ENCODE measurements at regions not wholly inside any gene's neighbourhood (a gene's known extent, or its start where the extent isn't known, plus 50 kb on each side); places are given as distances from the start of the nearest gene placed in this dataset.

DNA sequence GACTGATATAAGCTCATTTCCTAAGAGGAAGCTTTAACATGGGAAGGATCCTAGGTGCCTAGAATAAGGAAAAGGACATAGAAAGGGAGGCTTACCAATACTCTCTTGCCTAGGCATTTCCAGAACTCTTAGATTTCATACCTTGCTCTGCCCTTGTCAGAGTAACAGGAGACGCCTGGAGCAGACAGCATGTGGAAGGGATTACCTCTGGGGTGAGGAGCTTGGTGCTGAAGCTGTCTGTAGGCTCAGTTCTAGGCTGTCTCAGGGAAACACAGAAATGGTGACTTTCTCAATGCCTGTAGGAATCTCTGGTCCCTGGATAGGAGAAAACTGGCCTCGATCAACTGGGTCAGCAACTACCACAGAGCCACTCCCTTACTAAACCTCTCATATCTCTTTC lies 150.0 kb downstream of the SLC4A3 start:
- TF ChIP-seq BACH1 (tag; IDR thresholded peaks at IDR 0.05), result no peak
- TF ChIP-seq ETV5 (CRISPR knock-in tag; IDR thresholded peaks at IDR 0.05; ENCODE audit: low read depth), result no peak
- TF ChIP-seq, protein P1, sequence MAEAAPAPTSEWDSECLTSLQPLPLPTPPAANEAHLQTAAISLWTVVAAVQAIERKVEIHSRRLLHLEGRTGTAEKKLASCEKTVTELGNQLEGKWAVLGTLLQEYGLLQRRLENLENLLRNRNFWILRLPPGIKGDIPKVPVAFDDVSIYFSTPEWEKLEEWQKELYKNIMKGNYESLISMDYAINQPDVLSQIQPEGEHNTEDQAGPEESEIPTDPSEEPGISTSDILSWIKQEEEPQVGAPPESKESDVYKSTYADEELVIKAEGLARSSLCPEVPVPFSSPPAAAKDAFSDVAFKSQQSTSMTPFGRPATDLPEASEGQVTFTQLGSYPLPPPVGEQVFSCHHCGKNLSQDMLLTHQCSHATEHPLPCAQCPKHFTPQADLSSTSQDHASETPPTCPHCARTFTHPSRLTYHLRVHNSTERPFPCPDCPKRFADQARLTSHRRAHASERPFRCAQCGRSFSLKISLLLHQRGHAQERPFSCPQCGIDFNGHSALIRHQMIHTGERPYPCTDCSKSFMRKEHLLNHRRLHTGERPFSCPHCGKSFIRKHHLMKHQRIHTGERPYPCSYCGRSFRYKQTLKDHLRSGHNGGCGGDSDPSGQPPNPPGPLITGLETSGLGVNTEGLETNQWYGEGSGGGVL (CRISPR knock-in tag; IDR thresholded peaks at IDR 0.05), result no peak
- TF ChIP-seq JUN (IDR thresholded peaks at IDR 0.05; ENCODE audit: borderline replicate concordance, low read depth, low read length), result no peak
- TF ChIP-seq JUN (CRISPR knock-in tag; IDR thresholded peaks at IDR 0.05; ENCODE audit: borderline replicate concordance), result no peak
- TF ChIP-seq NFYB (IDR thresholded peaks at IDR 0.05; ENCODE audit: extremely low read depth, insufficient read length), result no peak
- no peak for TF ChIP-seq STAG1 (CRISPR knock-in tag; IDR thresholded peaks at IDR 0.05; ENCODE audit: borderline replicate concordance)
- TF ChIP-seq, protein P2, sequence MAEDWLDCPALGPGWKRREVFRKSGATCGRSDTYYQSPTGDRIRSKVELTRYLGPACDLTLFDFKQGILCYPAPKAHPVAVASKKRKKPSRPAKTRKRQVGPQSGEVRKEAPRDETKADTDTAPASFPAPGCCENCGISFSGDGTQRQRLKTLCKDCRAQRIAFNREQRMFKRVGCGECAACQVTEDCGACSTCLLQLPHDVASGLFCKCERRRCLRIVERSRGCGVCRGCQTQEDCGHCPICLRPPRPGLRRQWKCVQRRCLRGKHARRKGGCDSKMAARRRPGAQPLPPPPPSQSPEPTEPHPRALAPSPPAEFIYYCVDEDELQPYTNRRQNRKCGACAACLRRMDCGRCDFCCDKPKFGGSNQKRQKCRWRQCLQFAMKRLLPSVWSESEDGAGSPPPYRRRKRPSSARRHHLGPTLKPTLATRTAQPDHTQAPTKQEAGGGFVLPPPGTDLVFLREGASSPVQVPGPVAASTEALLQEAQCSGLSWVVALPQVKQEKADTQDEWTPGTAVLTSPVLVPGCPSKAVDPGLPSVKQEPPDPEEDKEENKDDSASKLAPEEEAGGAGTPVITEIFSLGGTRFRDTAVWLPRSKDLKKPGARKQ (CRISPR knock-in tag; IDR thresholded peaks at IDR 0.05), result no peak
- TF ChIP-seq MTF1 (CRISPR knock-in tag; IDR thresholded peaks at IDR 0.05; ENCODE audit: borderline replicate concordance), result no peak
- TF ChIP-seq ZNF586 (CRISPR knock-in tag; conservative IDR thresholded peaks at IDR 0.05), result no peak
- TF ChIP-seq NONO (IDR thresholded peaks at IDR 0.05; ENCODE audit: low read depth in 2 of 2, low read length in 1 of 2), result no peak
- no peak for TF ChIP-seq KAT2B (IDR thresholded peaks at IDR 0.05; ENCODE audit: low read depth, low read length)
- TF ChIP-seq ARID2 (IDR thresholded peaks at IDR 0.05), result no peak
- TF ChIP-seq PCBP1 (IDR thresholded peaks at IDR 0.05; ENCODE audit: low read depth, low read length, poor library complexity, severe bottlenecking), result no peak
- no peak overlapping the region for H3K27ac ChIP-seq (ENCODE audit: extremely low read depth, low read depth, low read length)
- H3K4me3 ChIP-seq, result no peak overlapping the region
- CTCF ChIA-PET (ENCODE audit: low intra/inter-chr PET ratio), result no interaction called here
- DNase-seq (ENCODE audit: extremely low read depth in 1 of 4, low spot score in 3 of 4) (no peak), ATAC-seq (no peak), FAIRE-seq (no peak)
- H3K9me3 ChIP-seq (replicated peaks; ENCODE audit: control insufficient read depth, insufficient read depth, low read depth, low read length), result no peaks in the 10 kb centered on the region
- H3K27me3 ChIP-seq (ENCODE audit: control insufficient read depth in 2 of 2, insufficient read depth in 2 of 2, low read length in 2 of 2), result peaks cover 0 to 2% of the 10 kb centered on the region in 2 experiments; a peak in 2 of 5 replicates
- H4K20me1 ChIP-seq (replicated peaks; ENCODE audit: control insufficient read depth, insufficient read depth, low read length), result no peaks in the 10 kb centered on the region
- POLR2A ChIA-PET, result no interaction called here
- no peaks in the 10 kb centered on the region for H3K36me3 ChIP-seq (ENCODE audit: control insufficient read depth, insufficient read depth, low read length)
- H3K9ac ChIP-seq (ENCODE audit: insufficient read depth in 1 of 2, low read depth in 2 of 2, low read length in 2 of 2), result no peak overlapping the region
- no peaks in the 10 kb centered on the region for H3K4me1 ChIP-seq (replicated peaks in 1 of 2; ENCODE audit: control insufficient read depth in 2 of 2, insufficient read depth in 2 of 2, low read length in 2 of 2)
- no peak overlapping the region for H3K4me2 ChIP-seq (ENCODE audit: insufficient read depth, low read length)
- no peaks in the 10 kb centered on the region for H3K79me2 ChIP-seq (ENCODE audit: control insufficient read depth, insufficient read depth, low read length)
- in situ Hi-C loops (cut with MboI) (no loop called here), intact Hi-C loops (cut with micrococcal nuclease) (no loop called here)
- WGBS (ENCODE audit: insufficient coverage, low coverage, missing lambda C conversion rate), result 0% methylated on average over 2 of the region's 2 CpGs
- H2AFZ ChIP-seq (ENCODE audit: low read depth, low read length), result no peak overlapping the region
- no TSS peak for BruUV-seq (replicated peaks)
- no peaks in the 10 kb centered on the region for H3K9me1 ChIP-seq (ENCODE audit: control insufficient read depth, insufficient read depth, low read length)

Measured in K562 (cell line).